ENCODE measurements at regions not wholly inside any gene's neighbourhood (a gene's known extent, or its start where the extent isn't known, plus 50 kb on each side); places are given as distances from the start of the nearest gene placed in this dataset.

DNA sequence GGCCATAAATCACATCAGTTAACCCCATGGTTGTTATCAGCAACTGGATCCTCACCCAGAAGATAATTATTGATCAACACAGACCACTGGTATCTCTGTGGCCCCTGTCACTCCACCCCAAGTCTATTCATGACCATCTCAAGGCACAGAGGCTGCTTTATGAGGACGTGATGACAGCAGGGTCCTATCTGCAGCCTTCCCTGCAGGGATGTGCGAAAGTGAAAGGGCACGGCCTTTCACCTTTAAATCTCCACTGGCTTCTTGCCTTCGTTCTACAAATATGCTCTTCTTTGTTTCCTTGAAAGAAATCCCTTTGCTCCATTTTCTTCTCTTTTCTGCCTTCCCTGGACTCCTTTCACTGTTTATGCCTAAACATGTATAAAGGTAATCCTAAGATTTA, 170.6 kb upstream of the EDNRA start:
- TF ChIP-seq POLR2AphosphoS5 (IDR thresholded peaks at IDR 0.05; ENCODE audit: borderline replicate concordance, low read depth, low read length), result no peak
- TF ChIP-seq EZH2 (IDR thresholded peaks at IDR 0.05), result no peak
